ENCODE measurements at regions not wholly inside any gene's neighbourhood (a gene's known extent, or its start where the extent isn't known, plus 50 kb on each side); places are given as distances from the start of the nearest gene placed in this dataset.

DNA sequence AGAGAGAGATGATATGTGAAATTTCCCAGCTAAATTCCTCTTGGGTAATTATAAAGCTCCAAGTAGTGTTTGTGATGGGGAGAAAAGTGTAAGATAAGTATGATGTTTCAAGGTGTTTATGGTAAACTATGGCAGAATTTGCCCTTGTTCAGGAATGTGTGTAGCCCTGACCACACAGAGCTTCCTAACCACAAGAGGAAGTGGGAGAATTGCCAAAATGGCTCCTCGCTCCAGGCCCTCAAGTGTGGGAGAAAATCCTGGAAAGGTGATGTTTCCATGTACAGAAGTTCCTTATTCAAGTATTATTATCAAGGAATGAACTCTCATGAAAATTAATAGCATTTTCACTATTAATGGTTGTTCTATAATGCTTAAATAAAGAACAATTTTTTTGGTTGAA is 878.3 kb downstream of the TDRD15 start:
- H3K27me3 ChIP-seq (ENCODE audit: control insufficient read depth, insufficient read depth, low read length), result no peaks in the 10 kb centered on the region
- no peak overlapping the region for H3K4me3 ChIP-seq (replicated peaks in 1 of 4; ENCODE audit: control extremely low read depth in 1 of 4, insufficient read depth in 1 of 4, low read depth in 3 of 4, low read length in 4 of 4)
- H3K4me1 ChIP-seq (ENCODE audit: control insufficient read depth, extremely low read depth, insufficient read depth, low read length), result no peaks in the 10 kb centered on the region

DNA sequence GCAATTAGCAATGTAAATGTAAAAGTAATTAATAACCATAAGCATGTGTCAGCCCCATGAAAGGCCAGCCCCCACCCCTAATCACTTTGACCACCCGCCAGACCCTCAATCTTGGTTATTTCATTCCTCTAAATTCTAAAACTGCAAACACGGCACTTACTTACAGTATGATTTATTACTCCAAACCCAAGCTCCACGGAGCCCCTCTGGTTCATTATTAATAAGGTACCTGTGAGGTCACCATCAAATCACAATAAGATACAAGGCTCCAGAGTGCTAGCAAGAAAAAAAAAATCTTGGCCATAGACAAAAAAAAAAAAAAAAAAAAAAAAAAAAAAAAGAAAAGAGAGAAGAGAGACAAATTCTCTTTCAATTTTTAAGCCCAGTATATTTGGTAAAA is 879.5 kb downstream of the TDRD15 start:
- Histone ChIP-seq H3K79me2 (ENCODE audit: control insufficient read depth, insufficient read depth, low read length) (no peaks in the 10 kb centered on the region), H3K36me3 (ENCODE audit: control insufficient read depth, insufficient read depth, low read length) (no peaks in the 10 kb centered on the region), H3K27me3 (ENCODE audit: control insufficient read depth, insufficient read depth, low read length) (no peaks in the 10 kb centered on the region), H2AFZ (ENCODE audit: low read length) (no peak overlapping the region), H3K4me3 (replicated peaks in 1 of 4; ENCODE audit: control extremely low read depth in 1 of 4, insufficient read depth in 1 of 4, low read depth in 3 of 4, low read length in 4 of 4) (no peak overlapping the region), H3K4me1 (ENCODE audit: control insufficient read depth, extremely low read depth, insufficient read depth, low read length) (no peaks in the 10 kb centered on the region), H3K4me2 (ENCODE audit: extremely low read depth, insufficient read depth, low read length) (no peak overlapping the region), H3K9ac (ENCODE audit: insufficient read depth, low read length) (no peak overlapping the region), H4K20me1 (ENCODE audit: control insufficient read depth, extremely low read depth, insufficient read depth, low read length) (no peaks in the 10 kb centered on the region), H3K9me3 (ENCODE audit: control insufficient read depth, insufficient read depth, low read depth, low read length) (no peaks in the 10 kb centered on the region), H3K27ac (ENCODE audit: insufficient read depth, low read length) (no peak overlapping the region)
- no peak for TF ChIP-seq EZH2 (IDR thresholded peaks at IDR 0.05; ENCODE audit: low read length, missing control alignments)
- TF ChIP-seq, protein P1, sequence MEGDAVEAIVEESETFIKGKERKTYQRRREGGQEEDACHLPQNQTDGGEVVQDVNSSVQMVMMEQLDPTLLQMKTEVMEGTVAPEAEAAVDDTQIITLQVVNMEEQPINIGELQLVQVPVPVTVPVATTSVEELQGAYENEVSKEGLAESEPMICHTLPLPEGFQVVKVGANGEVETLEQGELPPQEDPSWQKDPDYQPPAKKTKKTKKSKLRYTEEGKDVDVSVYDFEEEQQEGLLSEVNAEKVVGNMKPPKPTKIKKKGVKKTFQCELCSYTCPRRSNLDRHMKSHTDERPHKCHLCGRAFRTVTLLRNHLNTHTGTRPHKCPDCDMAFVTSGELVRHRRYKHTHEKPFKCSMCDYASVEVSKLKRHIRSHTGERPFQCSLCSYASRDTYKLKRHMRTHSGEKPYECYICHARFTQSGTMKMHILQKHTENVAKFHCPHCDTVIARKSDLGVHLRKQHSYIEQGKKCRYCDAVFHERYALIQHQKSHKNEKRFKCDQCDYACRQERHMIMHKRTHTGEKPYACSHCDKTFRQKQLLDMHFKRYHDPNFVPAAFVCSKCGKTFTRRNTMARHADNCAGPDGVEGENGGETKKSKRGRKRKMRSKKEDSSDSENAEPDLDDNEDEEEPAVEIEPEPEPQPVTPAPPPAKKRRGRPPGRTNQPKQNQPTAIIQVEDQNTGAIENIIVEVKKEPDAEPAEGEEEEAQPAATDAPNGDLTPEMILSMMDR (conservative IDR thresholded peaks at IDR 0.05 in 1 of 2, IDR thresholded peaks at IDR 0.05 in 1 of 2; ENCODE audit: low read depth in 1 of 2, low read length in 2 of 2), result no peak
- DNase-seq (ENCODE audit: low read depth in 2 of 2), result no peak

More for the DNA sequence above, 878.3 kb downstream of the TDRD15 start:
- Histone ChIP-seq H3K9ac (ENCODE audit: insufficient read depth, low read length) (no peak overlapping the region), H2AFZ (ENCODE audit: low read length) (no peak overlapping the region), H3K27ac (ENCODE audit: insufficient read depth, low read length) (no peak overlapping the region), H4K20me1 (ENCODE audit: control insufficient read depth, extremely low read depth, insufficient read depth, low read length) (no peaks in the 10 kb centered on the region), H3K36me3 (ENCODE audit: control insufficient read depth, insufficient read depth, low read length) (no peaks in the 10 kb centered on the region), H3K4me2 (ENCODE audit: extremely low read depth, insufficient read depth, low read length) (no peak overlapping the region), H3K9me3 (ENCODE audit: control insufficient read depth, insufficient read depth, low read depth, low read length) (no peaks in the 10 kb centered on the region), H3K79me2 (ENCODE audit: control insufficient read depth, insufficient read depth, low read length) (no peaks in the 10 kb centered on the region)
- TF ChIP-seq, protein P1 (conservative IDR thresholded peaks at IDR 0.05 in 1 of 2, IDR thresholded peaks at IDR 0.05 in 1 of 2; ENCODE audit: low read depth in 1 of 2, low read length in 2 of 2), result no peak
- no peak for TF ChIP-seq EZH2 (IDR thresholded peaks at IDR 0.05; ENCODE audit: low read length, missing control alignments)
- DNase-seq (ENCODE audit: low read depth in 2 of 2), result no peak

GRCh38 chr2:22011048-22011447 is 887.3 kb downstream of the TDRD15 start:
- H3K36me3 ChIP-seq (ENCODE audit: control insufficient read depth, insufficient read depth, low read length), result no peaks in the 10 kb centered on the region
- no peak overlapping the region for H2AFZ ChIP-seq (ENCODE audit: low read length)
- H3K27me3 ChIP-seq (ENCODE audit: control insufficient read depth, insufficient read depth, low read length), result no peaks in the 10 kb centered on the region
- DNase-seq (ENCODE audit: low read depth in 2 of 2), result no peak
- H3K9ac ChIP-seq (ENCODE audit: insufficient read depth, low read length), result no peak overlapping the region
- no peak overlapping the region for H3K27ac ChIP-seq (ENCODE audit: insufficient read depth, low read length)
- H3K4me1 ChIP-seq (ENCODE audit: control insufficient read depth, extremely low read depth, insufficient read depth, low read length), result no peaks in the 10 kb centered on the region
- H3K4me2 ChIP-seq (ENCODE audit: extremely low read depth, insufficient read depth, low read length), result no peak overlapping the region
- no peaks in the 10 kb centered on the region for H3K79me2 ChIP-seq (ENCODE audit: control insufficient read depth, insufficient read depth, low read length)
- no peaks in the 10 kb centered on the region for H4K20me1 ChIP-seq (ENCODE audit: control insufficient read depth, extremely low read depth, insufficient read depth, low read length)
- H3K4me3 ChIP-seq (replicated peaks in 1 of 4; ENCODE audit: control extremely low read depth in 1 of 4, insufficient read depth in 1 of 4, low read depth in 3 of 4, low read length in 4 of 4), result no peak overlapping the region
- TF ChIP-seq, protein P1 (conservative IDR thresholded peaks at IDR 0.05 in 1 of 2, IDR thresholded peaks at IDR 0.05 in 1 of 2; ENCODE audit: low read depth in 1 of 2, low read length in 2 of 2), result no peak
- TF ChIP-seq EZH2 (IDR thresholded peaks at IDR 0.05; ENCODE audit: low read length, missing control alignments), result no peak
- no peaks in the 10 kb centered on the region for H3K9me3 ChIP-seq (ENCODE audit: control insufficient read depth, insufficient read depth, low read depth, low read length)
